ENCODE measurements at regions not wholly inside any gene's neighbourhood (a gene's known extent, or its start where the extent isn't known, plus 50 kb on each side); places are given as distances from the start of the nearest gene placed in this dataset.
"Not testable (repeated sequence)": the region's sequence is repeated elsewhere in the genome, so short reads cannot be mapped to it uniquely, and the experiment has no call there.

- DNase-seq (ENCODE audit: low read depth in 2 of 2) = no peak
Measured at GRCh38 chr11:86148345-86148747, 79.5 kb upstream of the PICALM start.

GRCh38 chr11:86147004-86147403, 78.1 kb upstream of the PICALM start:
- DNase-seq (ENCODE audit: low read depth in 2 of 2) = no peak

GRCh38 chr11:86145439-86146156, 76.7 kb upstream of the PICALM start:
- no peak for DNase-seq (ENCODE audit: low read depth in 2 of 2)

- DNase-seq (ENCODE audit: low read depth in 2 of 2) = no peak
Measured at GRCh38 chr11:86144846-86145245, 76.0 kb upstream of the PICALM start.

- DNase-seq (ENCODE audit: low read depth in 2 of 2) = not testable (repeated sequence)
Measured at GRCh38 chr11:86144087-86144486, 75.2 kb upstream of the PICALM start.

GRCh38 chr11:86143087-86144030, 74.5 kb upstream of the PICALM start:
- DNase-seq (ENCODE audit: low read depth in 2 of 2) = no peak

GRCh38 chr11:86142170-86142569, 73.3 kb upstream of the PICALM start:
- DNase-seq (ENCODE audit: low read depth in 2 of 2) = no peak

GRCh38 chr11:86141727-86142126, 72.8 kb upstream of the PICALM start:
- no peak for DNase-seq (ENCODE audit: low read depth in 2 of 2)

- no peak for DNase-seq (ENCODE audit: low read depth in 2 of 2)
Measured at GRCh38 chr11:86140334-86140990, 71.6 kb upstream of the PICALM start.

- DNase-seq (ENCODE audit: low read depth in 2 of 2) = no peak
Measured at GRCh38 chr11:86138958-86139357, 70.1 kb upstream of the PICALM start.

GRCh38 chr11:86136538-86136937, 67.7 kb upstream of the PICALM start:
- no peak for DNase-seq (ENCODE audit: low read depth in 2 of 2)

- no peak for DNase-seq (ENCODE audit: low read depth in 2 of 2)
Measured at GRCh38 chr11:86135319-86135714, 66.4 kb upstream of the PICALM start.

GRCh38 chr11:86134580-86135318, 65.9 kb upstream of the PICALM start:
- DNase-seq (ENCODE audit: low read depth in 2 of 2) = no peak

- DNase-seq (ENCODE audit: low read depth in 2 of 2) = no peak
Measured at GRCh38 chr11:86132667-86133249, 63.9 kb upstream of the PICALM start.

- DNase-seq (ENCODE audit: low read depth in 2 of 2) = no peak
Measured at GRCh38 chr11:86129740-86130540, 61.1 kb upstream of the PICALM start.

GRCh38 chr11:86128914-86129313, 60.0 kb upstream of the PICALM start:
- DNase-seq (ENCODE audit: low read depth in 2 of 2) = no peak

- no peak for DNase-seq (ENCODE audit: low read depth in 2 of 2)
Measured at GRCh38 chr11:86126862-86127261, 58.0 kb upstream of the PICALM start.

- no peak for DNase-seq (ENCODE audit: low read depth in 2 of 2)
Measured at GRCh38 chr11:86124251-86125233, 55.7 kb upstream of the PICALM start.

- no peak for DNase-seq (ENCODE audit: low read depth in 2 of 2)
Measured at GRCh38 chr11:86122773-86123172, 53.9 kb upstream of the PICALM start.
